OCI-LY3 (cell line): ENCODE measurements at regions not wholly inside any gene's neighbourhood (a gene's known extent, or its start where the extent isn't known, plus 50 kb on each side); places are given as distances from the start of the nearest gene placed in this dataset.

Source experiments
- H2AFZ ChIP-seq: fragments of 200-600, 300-600 bp; shearing (Covaris generic); 2 replicates; pipeline ENCODE4 v1.6.0; 2014; ENCODE audit warnings: antibody characterized with exemption, low read depth, low read length
- H3K27ac ChIP-seq: fragments of 200-600, 300-600 bp; sonication (generic); 2 replicates; pipeline ENCODE4 v1.5.1; 2014; ENCODE audit warnings: mild to moderate bottlenecking, low read length, moderate library complexity, mixed read lengths
- H3K27me3 ChIP-seq: fragments of 200-600, 300-600 bp; sonication (generic); 2 replicates; pipeline ENCODE4 v1.6.1; 2014; ENCODE audit warnings: low read depth, low read length, mixed read lengths
- H3K36me3 ChIP-seq: fragments of 200-600, 300-600 bp; sonication (generic); replicated peaks from 2 replicates; pipeline ENCODE3; 2014; ENCODE audit warnings: low read depth, low read length, mixed read lengths
- H3K4me1 ChIP-seq: fragments of 300-600, 200-600 bp; sonication (generic); 2 replicates; pipeline ENCODE4 v1.6.1; 2014; ENCODE audit warnings: low read length, mixed read lengths
- H3K4me2 ChIP-seq: fragments of 200-600, 300-600 bp; sonication (generic); 2 replicates; pipeline ENCODE4 v1.6.1; 2014; ENCODE audit warnings: low read length, mixed read lengths
- H3K4me3 ChIP-seq: fragments of 300-600, 200-600 bp; sonication (generic); 2 replicates; pipeline ENCODE4 v1.5.1; 2014; ENCODE audit warnings: antibody characterized with exemption, mild to moderate bottlenecking, low read length, moderate library complexity
- H3K79me2 ChIP-seq: fragments of 300-600, 200-600 bp; shearing (Covaris generic); 2 replicates; pipeline ENCODE4 v1.6.1; 2014; ENCODE audit warnings: mild to moderate bottlenecking, low read length, mixed read lengths
- H3K9ac ChIP-seq: fragments of 300-600, 200-600 bp; shearing (Covaris generic); 2 replicates; pipeline ENCODE4 v1.6.0; 2014; ENCODE audit warnings: mild to moderate bottlenecking, low read length, moderate library complexity
- H3K9me3 ChIP-seq: fragments of 200-600, 300-600 bp; shearing (Covaris generic); 2 replicates; pipeline ENCODE4 v1.6.1; 2014; ENCODE audit warnings: low read length, mixed read lengths; ENCODE audit not compliant: insufficient read depth
- H4K20me1 ChIP-seq: fragments of 200-600, 300-600 bp; sonication (generic); 2 replicates; pipeline ENCODE4 v1.6.1; 2016; ENCODE audit warnings: low read length, mixed read lengths; ENCODE audit not compliant: insufficient read depth
- CTCF ChIP-seq: fragments of 200-600, 300-600 bp; sonication (generic); IDR thresholded peaks from 2 replicates; pipeline ENCODE4 v1.5.1; 2014; ENCODE audit warnings: antibody characterized with exemption, low read length, low read depth
- EZH2phosphoT487 ChIP-seq: fragments of 200-600 bp; shearing (Covaris generic); IDR thresholded peaks from 2 replicates; pipeline ENCODE4 v1.6.1; 2018; ENCODE audit warnings: antibody characterized with exemption, mixed run types, low read depth

GRCh38 chr1:238123201-238123600 is 232.5 kb upstream of the ZP4 start:
- H3K27ac ChIP-seq, result no peak overlapping the region
- no peaks in the 10 kb centered on the region for H3K79me2 ChIP-seq
- H3K27me3 ChIP-seq, result no peaks in the 10 kb centered on the region
- no peak overlapping the region for H3K9ac ChIP-seq
- H3K4me2 ChIP-seq, result no peak overlapping the region
- H3K4me1 ChIP-seq, result 0 out of 2 replicates have a peak, but pooled peaks cover 3% of the 10 kb centered on the region
- no peaks in the 10 kb centered on the region for H3K36me3 ChIP-seq
- H2AFZ ChIP-seq, result no peak overlapping the region
- no peaks in the 10 kb centered on the region for H3K9me3 ChIP-seq
- H4K20me1 ChIP-seq, result no peaks in the 10 kb centered on the region
- no peak overlapping the region for H3K4me3 ChIP-seq
- TF ChIP-seq EZH2phosphoT487 (no peak), CTCF (no peak)

GRCh38 chr1:238119861-238120260 is 229.1 kb upstream of the ZP4 start:
- no peak overlapping the region for H3K27ac ChIP-seq
- no peaks in the 10 kb centered on the region for H4K20me1 ChIP-seq
- H3K36me3 ChIP-seq, result no peaks in the 10 kb centered on the region
- H3K79me2 ChIP-seq, result no peaks in the 10 kb centered on the region
- H3K4me2 ChIP-seq, result no peak overlapping the region
- H3K27me3 ChIP-seq, result no peaks in the 10 kb centered on the region
- no peaks in the 10 kb centered on the region for H3K9me3 ChIP-seq
- H3K9ac ChIP-seq, result no peak overlapping the region
- H3K4me1 ChIP-seq, result 0 out of 2 replicates have a peak, but pooled peaks cover 3% of the 10 kb centered on the region
- TF ChIP-seq CTCF, result no peak
- no peak for TF ChIP-seq EZH2phosphoT487
- H3K4me3 ChIP-seq, result no peak overlapping the region
- no peak overlapping the region for H2AFZ ChIP-seq

- Histone ChIP-seq H3K79me2 (no peaks in the 10 kb centered on the region), H3K9me3 (no peaks in the 10 kb centered on the region)
These were observed 228.3 kb upstream of the ZP4 start for GRCh38 chr1:238119060-238119459.

GRCh38 chr1:238115852-238116251 is 225.1 kb upstream of the ZP4 start:
- no peak overlapping the region for H3K4me2 ChIP-seq

More at GRCh38 chr1:238119060-238119459, 228.3 kb upstream of the ZP4 start:
- H2AFZ ChIP-seq, result peak overlapping the region; percentile 37; the same call in 1 of the 2 replicates
- no peak overlapping the region for H3K9ac ChIP-seq
- 0 out of 2 replicates have a peak, but pooled peaks cover 3% of the 10 kb centered on the region for H3K4me1 ChIP-seq
- TF ChIP-seq EZH2phosphoT487 (no peak), CTCF (peak; percentile 72)
- H3K27ac ChIP-seq, result no peak overlapping the region
- H3K4me3 ChIP-seq, result no peak overlapping the region
- H4K20me1 ChIP-seq, result no peaks in the 10 kb centered on the region
- no peaks in the 10 kb centered on the region for H3K27me3 ChIP-seq
- H3K4me2 ChIP-seq, result peak overlapping the region; percentile 41
- no peaks in the 10 kb centered on the region for H3K36me3 ChIP-seq

More at GRCh38 chr1:238115852-238116251, 225.1 kb upstream of the ZP4 start:
- Histone ChIP-seq H3K9ac (no peak overlapping the region), H3K9me3 (no peaks in the 10 kb centered on the region), H4K20me1 (no peaks in the 10 kb centered on the region), H3K27ac (no peak overlapping the region), H3K79me2 (no peaks in the 10 kb centered on the region), H3K4me3 (no peak overlapping the region), H3K4me1 (0 out of 2 replicates have a peak, but pooled peaks cover 3% of the 10 kb centered on the region), H3K36me3 (no peaks in the 10 kb centered on the region), H3K27me3 (no peaks in the 10 kb centered on the region), H2AFZ (no peak overlapping the region)
- TF ChIP-seq EZH2phosphoT487 (no peak), CTCF (no peak)
